ENCODE measurements at regions not wholly inside any gene's neighbourhood (a gene's known extent, or its start where the extent isn't known, plus 50 kb on each side); places are given as distances from the start of the nearest gene placed in this dataset.

GRCh38 chr4:137307806-137308205 lies 224.5 kb downstream of the PCDH18 start:
- no peak for TF ChIP-seq CTCF (IDR thresholded peaks at IDR 0.05; ENCODE audit: control insufficient read depth, extremely low read depth, insufficient read depth)
- DNase-seq (ENCODE audit: low read depth): no peak
- no peak overlapping the region for H3K4me3 ChIP-seq (ENCODE audit: low read depth, low read length)

GRCh38 chr4:137300776-137301175 lies 231.5 kb downstream of the PCDH18 start:
- no peak for TF ChIP-seq CTCF (IDR thresholded peaks at IDR 0.05; ENCODE audit: control insufficient read depth, extremely low read depth, insufficient read depth)
- no peak overlapping the region for H3K4me3 ChIP-seq (ENCODE audit: low read depth, low read length)
- DNase-seq (ENCODE audit: low read depth): no peak

GRCh38 chr4:137299281-137299680 lies 233.0 kb downstream of the PCDH18 start:
- TF ChIP-seq CTCF (IDR thresholded peaks at IDR 0.05; ENCODE audit: control insufficient read depth, extremely low read depth, insufficient read depth): no peak
- DNase-seq (ENCODE audit: low read depth): no peak
- H3K4me3 ChIP-seq (ENCODE audit: low read depth, low read length): no peak overlapping the region

- no peak for DNase-seq (ENCODE audit: low read depth)
- no peak for TF ChIP-seq CTCF (IDR thresholded peaks at IDR 0.05; ENCODE audit: control insufficient read depth, extremely low read depth, insufficient read depth)
- H3K4me3 ChIP-seq (ENCODE audit: low read depth, low read length): no peak overlapping the region
These were observed 239.0 kb downstream of the PCDH18 start for GRCh38 chr4:137293281-137293680.

- peak; percentile 40 for TF ChIP-seq CTCF (IDR thresholded peaks at IDR 0.05; ENCODE audit: control insufficient read depth, extremely low read depth, insufficient read depth)
- no peak overlapping the region for H3K4me3 ChIP-seq (ENCODE audit: low read depth, low read length)
- no peak for DNase-seq (ENCODE audit: low read depth)
These were observed 248.6 kb downstream of the PCDH18 start for GRCh38 chr4:137283737-137284136.

- TF ChIP-seq CTCF (IDR thresholded peaks at IDR 0.05; ENCODE audit: control insufficient read depth, extremely low read depth, insufficient read depth): no peak
- no peak overlapping the region for H3K4me3 ChIP-seq (ENCODE audit: low read depth, low read length)
- no peak for DNase-seq (ENCODE audit: low read depth)
These were observed 253.9 kb downstream of the PCDH18 start for GRCh38 chr4:137278431-137278830.

GRCh38 chr4:137274404-137274803 lies 257.9 kb downstream of the PCDH18 start:
- TF ChIP-seq CTCF (IDR thresholded peaks at IDR 0.05; ENCODE audit: control insufficient read depth, extremely low read depth, insufficient read depth): no peak
- no peak for DNase-seq (ENCODE audit: low read depth)
- H3K4me3 ChIP-seq (ENCODE audit: low read depth, low read length): no peak overlapping the region

All from LNCaP clone FGC (cell line).